Stimulated activated CD4-positive, alpha-beta T cell treated with anti-CD3 and anti-CD28 coated beads, Interleukin-15, amount 100 ng/mL, for 1 hour (primary cell): ENCODE measurements at regions not wholly inside any gene's neighbourhood (a gene's known extent, or its start where the extent isn't known, plus 50 kb on each side); places are given as distances from the start of the nearest gene placed in this dataset.

Source experiments
- DNase-seq, 2 donors: peaks; one replicate each; pipeline ENCODE4 v3.0.0-alpha.2; 2020; ENCODE audit warnings: low read depth in 1 of 2, low spot score in 1 of 2

DNA sequence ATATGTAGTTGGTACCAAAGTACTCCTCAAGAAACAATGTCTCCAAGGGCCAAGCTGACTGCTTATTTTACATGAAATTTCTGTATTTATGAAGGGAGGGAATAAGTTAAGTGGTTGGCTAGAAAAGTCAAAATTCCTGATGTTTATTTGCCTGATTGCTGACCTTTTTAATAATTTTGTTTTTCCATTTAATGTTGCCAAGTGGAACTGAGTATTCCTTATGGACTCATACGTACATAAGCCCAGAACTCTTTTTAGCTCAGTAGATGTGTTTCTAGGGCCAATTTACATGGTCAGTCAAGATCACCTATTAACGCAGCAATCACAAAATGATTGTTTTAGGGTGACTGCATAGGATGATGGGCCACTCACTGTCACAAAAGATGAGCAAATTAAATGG, 78.3 kb upstream of the FZD8 start:
- no peak for DNase-seq

DNA sequence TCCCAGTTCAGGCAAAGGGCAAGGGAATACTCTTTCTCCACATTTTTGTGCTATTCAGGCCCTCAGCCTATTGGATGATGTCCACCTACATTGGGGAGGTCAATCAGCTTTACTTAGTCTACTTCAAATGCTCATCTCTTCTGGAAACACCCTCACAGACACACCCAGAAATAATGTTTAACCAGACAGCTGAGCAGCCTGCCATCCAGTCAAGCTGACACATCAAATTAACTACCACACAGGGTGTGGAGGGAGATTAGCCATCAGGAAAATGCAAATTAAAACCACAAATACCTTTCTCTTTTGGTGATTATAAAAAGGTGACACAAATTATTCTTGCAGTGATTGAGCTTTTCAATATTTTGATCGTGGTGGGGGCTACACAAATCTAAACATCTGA, 74.7 kb upstream of the FZD8 start:
- DNase-seq, result no peak

DNA sequence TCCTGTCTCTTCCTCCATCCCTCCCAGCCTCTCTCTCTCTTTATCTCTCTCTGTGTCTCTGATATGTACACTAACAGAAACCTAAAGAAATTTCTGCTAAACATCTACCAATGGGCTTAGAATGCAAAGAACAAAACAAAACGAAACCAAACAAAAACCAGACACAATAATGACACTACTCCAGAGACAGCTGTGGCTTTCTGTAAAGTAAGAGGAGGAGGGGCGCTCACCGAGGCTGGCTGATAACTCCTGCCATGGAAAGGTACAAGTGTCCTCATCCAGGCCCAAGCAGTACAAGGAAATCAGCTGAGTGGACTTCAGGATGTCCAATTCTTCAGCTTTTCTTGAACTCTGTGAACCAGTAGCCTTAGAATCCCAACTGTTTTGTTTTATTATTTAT, 70.4 kb upstream of the FZD8 start:
- DNase-seq, result no peak

GRCh38 chr10:35711615-35712411, 69.7 kb upstream of the FZD8 start:
- no peak for DNase-seq

GRCh38 chr10:35707642-35708425, 65.7 kb upstream of the FZD8 start:
- DNase-seq, result no peak

- DNase-seq, result no peak
These were observed 64.9 kb upstream of the FZD8 start for GRCh38 chr10:35706959-35707358.

DNA sequence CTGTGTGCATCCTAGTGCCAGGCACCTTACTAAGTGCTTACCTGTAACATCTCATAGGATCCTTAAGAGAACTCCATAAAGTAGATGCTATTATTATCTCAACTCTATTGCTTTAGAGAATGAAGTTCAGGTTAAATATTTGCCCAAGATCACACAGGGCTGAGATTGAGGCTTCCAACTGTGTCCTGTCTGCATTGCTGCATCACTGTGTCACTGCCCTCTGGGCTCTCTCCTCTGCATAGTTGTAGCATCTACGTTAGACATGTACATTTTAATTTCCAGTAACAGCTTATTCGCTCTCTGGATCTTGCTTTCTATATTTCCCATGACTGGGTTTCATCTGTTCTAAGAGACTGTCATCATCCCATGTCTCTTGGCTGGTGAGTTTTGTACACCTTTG, 63.6 kb upstream of the FZD8 start:
- DNase-seq, result no peak

DNA sequence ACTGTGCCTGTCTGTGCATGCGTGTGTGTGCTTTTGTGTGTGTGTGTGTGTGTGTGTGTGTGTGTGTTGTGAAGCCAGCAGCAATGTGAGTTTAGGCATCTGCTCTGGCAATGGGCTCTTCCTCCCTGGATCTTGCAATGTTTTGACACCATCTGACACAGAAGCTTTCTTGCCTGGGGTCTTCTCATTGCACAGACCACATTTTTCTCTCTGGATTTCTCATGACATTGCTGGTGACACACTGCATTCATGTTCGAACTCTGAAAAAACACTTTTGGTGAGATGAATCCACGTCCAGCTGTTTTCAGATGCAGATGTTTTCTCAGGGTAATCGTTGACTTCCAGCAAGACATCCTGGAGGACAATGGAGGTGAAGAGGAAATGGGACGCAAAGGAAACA, 63.0 kb upstream of the FZD8 start:
- no peak for DNase-seq

DNA sequence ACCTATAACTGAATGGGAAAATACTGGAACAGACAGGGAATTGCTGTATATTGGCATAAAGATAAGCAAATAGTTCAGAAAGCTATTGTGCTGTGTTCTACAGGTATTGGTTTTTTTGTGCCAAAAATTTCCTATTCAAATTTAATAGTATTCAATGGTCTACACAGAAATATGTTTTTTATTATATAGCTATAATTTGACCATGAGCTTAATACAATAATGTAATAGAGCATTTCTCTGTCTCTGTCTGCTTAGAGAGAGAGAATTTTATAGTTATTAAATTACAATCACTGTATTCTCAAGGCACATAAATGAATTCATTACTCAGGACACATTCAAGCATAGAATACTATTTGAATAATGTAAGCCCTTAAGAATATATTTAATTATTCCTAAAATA, 62.3 kb upstream of the FZD8 start:
- DNase-seq, result no peak

GRCh38 chr10:35700487-35700882, 58.4 kb upstream of the FZD8 start:
- DNase-seq, result no peak

DNA sequence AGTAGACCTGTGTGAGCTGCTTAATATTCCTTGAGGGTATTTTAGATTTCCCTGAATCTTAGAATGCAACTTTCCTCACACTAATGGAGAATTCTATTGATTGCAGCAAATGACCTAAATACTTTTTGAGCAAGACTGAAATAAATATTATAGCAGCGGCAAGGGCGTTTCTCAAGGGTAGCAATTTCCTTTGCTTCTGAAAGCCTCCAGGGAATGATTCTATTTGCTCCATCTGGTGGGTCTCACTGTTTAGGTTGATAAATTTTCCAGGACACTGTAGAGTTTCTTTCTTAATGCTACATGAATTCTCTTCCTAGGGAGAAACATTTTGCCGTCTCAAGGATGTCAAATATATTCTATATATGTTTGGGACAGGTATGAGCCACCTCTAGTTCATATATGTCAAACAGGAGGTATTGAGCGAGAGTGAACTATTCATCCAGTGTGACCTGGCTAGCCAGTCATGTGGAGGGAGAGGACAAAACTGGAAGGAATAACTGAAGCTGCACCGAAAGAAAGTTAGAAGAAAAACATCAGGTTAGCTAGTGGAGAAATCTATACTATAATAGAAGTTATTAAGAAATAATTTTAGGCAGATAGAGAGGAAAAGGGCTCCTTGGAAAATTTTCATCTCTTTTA, 57.9 kb upstream of the FZD8 start:
- DNase-seq, result no peak

DNA sequence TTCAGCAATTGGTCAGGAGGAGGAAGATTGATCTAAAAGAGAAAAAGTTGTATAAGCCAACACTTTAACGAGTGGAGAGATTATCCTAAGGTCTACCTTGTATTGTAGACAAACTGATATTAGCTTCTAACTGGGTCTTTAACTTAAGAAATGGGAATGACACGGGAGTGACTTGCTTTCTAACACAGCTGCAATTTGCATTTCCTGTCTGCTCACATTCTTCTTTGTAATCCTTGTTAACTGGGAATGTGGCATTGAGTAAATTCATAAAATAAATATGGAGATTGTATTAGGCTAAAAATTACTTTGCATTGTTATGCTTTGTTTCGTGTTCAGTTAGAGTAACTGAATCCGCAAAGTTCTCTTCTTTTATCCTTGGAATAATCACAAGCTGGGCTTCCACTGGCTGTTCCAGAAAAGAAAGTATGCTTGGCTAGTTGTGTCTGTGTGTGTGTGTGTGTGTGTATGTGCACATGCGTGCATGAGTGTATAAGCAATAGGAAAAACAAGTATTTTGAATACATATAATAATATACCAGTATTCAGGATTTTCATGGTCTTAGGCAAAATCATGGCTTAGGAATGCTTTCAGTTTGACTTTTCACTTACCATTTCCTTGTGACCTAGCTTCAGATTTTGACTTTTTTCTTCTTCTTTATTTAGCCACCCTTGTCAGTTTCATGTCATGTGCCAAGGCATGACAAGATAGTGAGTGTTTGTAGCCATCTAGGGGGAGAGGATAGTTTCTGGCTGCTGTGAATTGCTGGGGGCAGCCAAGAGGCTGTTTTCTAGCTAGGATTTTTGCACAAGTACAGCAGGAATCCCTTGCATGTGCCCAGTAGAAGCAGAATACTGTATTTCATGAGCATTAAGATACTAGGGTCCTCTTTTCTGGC, 54.5 kb upstream of the FZD8 start:
- no peak for DNase-seq

DNA sequence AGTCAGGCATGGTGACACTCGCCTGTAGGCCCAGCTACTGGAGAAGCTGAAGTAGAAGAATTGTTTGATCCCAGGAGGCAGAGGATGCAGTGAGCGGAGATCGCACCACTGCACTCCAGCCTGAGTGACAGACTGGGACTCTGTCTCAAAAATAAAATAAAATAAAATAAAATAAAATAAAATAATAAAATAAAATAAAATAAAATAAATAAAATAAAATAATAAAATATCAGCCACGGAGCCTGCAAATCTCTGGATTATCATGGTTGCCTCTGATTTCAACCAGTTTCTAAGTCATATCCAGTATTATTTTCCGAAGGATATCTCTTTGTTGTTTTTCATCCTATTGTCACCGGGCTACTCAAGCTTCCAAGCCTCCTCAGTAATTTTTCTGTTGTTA, 51.7 kb upstream of the FZD8 start:
- DNase-seq, result no peak
